ENCODE measurements at regions not wholly inside any gene's neighbourhood (a gene's known extent, or its start where the extent isn't known, plus 50 kb on each side); places are given as distances from the start of the nearest gene placed in this dataset.

- no peak for TF ChIP-seq CTCF (IDR thresholded peaks at IDR 0.05)
- TF ChIP-seq POLR2A (IDR thresholded peaks at IDR 0.05), result no peak
Observed at GRCh38 chr16:75820672-75821071, 94.4 kb upstream of the CPHXL start.

All from body of pancreas (tissue), 4 donors.